H1 (cell line): ENCODE measurements at regions not wholly inside any gene's neighbourhood (a gene's known extent, or its start where the extent isn't known, plus 50 kb on each side); places are given as distances from the start of the nearest gene placed in this dataset.

ENCODE experiments used
- BRCA1 ChIP-seq: IDR thresholded peaks from 2 replicates; pipeline ENCODE4 v1.6.1; 2012; ENCODE audit warnings: low read depth, low read length, improper control_type of control experiment
- RAD21 ChIP-seq, 2 experiments: IDR thresholded peaks in 1 of 2; conservative IDR thresholded peaks in 1 of 2; 2 replicates each; pipeline ENCODE4 v1.6.1; 2011; ENCODE audit warnings: low read depth in 2 of 2, low read length in 2 of 2, improper control_type of control experiment in 1 of 2, inconsistent platforms in 1 of 2, mild to moderate bottlenecking in 1 of 2, moderate library complexity in 1 of 2
- RFX5 ChIP-seq: IDR thresholded peaks from 2 replicates; pipeline ENCODE4 v1.6.1; 2011; ENCODE audit warnings: low read depth, low read length, improper control_type of control experiment, borderline replicate concordance

- TF ChIP-seq RAD21 (IDR thresholded peaks at IDR 0.05 in 1 of 2, conservative IDR thresholded peaks at IDR 0.05 in 1 of 2; ENCODE audit: low read depth in 2 of 2, low read length in 2 of 2) (no peak), RFX5 (no peak), BRCA1 (no peak)
- TF ChIP-seq, all 59 proteins: peak for 0
Measured at GRCh38 chr13:83470133-83470797, 412.0 kb downstream of the SLITRK1 start (continued).
